ENCODE measurements at regions not wholly inside any gene's neighbourhood (a gene's known extent, or its start where the extent isn't known, plus 50 kb on each side); places are given as distances from the start of the nearest gene placed in this dataset.

DNA sequence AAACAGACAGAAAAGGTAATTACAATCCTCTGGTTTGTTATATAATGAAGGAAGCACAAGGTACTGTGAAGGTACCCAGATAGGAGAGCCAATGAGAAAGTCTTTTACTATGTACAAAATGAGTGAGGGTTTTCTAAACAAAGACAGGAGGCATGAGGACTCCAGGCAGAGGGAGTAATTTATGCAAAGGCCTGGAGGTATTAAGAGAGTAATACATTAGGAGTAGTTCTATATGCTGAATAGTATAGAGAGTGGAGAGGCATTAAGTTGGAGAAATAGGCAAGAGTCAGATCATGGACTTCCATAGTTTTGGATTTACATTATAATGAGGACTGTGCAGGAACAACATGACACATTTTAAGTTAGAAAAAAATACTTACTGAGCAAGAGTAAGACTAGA, 216.0 kb downstream of the SCG2 start:
- TF ChIP-seq, protein P1, sequence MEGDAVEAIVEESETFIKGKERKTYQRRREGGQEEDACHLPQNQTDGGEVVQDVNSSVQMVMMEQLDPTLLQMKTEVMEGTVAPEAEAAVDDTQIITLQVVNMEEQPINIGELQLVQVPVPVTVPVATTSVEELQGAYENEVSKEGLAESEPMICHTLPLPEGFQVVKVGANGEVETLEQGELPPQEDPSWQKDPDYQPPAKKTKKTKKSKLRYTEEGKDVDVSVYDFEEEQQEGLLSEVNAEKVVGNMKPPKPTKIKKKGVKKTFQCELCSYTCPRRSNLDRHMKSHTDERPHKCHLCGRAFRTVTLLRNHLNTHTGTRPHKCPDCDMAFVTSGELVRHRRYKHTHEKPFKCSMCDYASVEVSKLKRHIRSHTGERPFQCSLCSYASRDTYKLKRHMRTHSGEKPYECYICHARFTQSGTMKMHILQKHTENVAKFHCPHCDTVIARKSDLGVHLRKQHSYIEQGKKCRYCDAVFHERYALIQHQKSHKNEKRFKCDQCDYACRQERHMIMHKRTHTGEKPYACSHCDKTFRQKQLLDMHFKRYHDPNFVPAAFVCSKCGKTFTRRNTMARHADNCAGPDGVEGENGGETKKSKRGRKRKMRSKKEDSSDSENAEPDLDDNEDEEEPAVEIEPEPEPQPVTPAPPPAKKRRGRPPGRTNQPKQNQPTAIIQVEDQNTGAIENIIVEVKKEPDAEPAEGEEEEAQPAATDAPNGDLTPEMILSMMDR (IDR thresholded peaks at IDR 0.05): no peak
- TF ChIP-seq POLR2A (IDR thresholded peaks at IDR 0.05) (no peak), POLR2AphosphoS5 (IDR thresholded peaks at IDR 0.05) (no peak)

Data from breast epithelium (tissue), 3 donors.